Neural progenitor cell (in vitro differentiated cells): ENCODE measurements at regions not wholly inside any gene's neighbourhood (a gene's known extent, or its start where the extent isn't known, plus 50 kb on each side); places are given as distances from the start of the nearest gene placed in this dataset.

ENCODE experiments used
- DNase-seq: peaks from one replicate; pipeline ENCODE4 v3.0.0-alpha.2; 2016; ENCODE audit warnings: low spot score
- H2AFZ ChIP-seq: fragments of 200-600 bp; sonication (generic); replicated peaks from 2 replicates; pipeline ENCODE4 v1.6.1; 2016; ENCODE audit warnings: antibody characterized with exemption
- H3F3A ChIP-seq: fragments of 200-600 bp; sonication (generic); 2 replicates; pipeline ENCODE4 v1.6.1; 2016; ENCODE audit warnings: antibody characterized with exemption, low read depth
- H3K27ac ChIP-seq: fragments of 200-600 bp; sonication (generic); 2 replicates; pipeline ENCODE4 v1.5.1; 2016; ENCODE audit warnings: mild to moderate bottlenecking
- H3K27me3 ChIP-seq: fragments of 200-600 bp; sonication (generic); 2 replicates; pipeline ENCODE4 v1.6.1; 2016; ENCODE audit warnings: mild to moderate bottlenecking, moderate library complexity
- H3K36me3 ChIP-seq: fragments of 200-600 bp; sonication (generic); 2 replicates; pipeline ENCODE4 v1.5.1; 2016
- H3K4me1 ChIP-seq: fragments of 200-600 bp; sonication (generic); 2 replicates; pipeline ENCODE4 v1.6.1; 2016; ENCODE audit warnings: mixed run types
- H3K4me2 ChIP-seq: fragments of 200-600 bp; sonication (generic); 2 replicates; pipeline ENCODE4 v1.6.1; 2016
- H3K4me3 ChIP-seq: fragments of 200-600 bp; sonication (generic); 2 replicates; pipeline ENCODE4 v1.5.1; 2016
- H3K79me2 ChIP-seq: fragments of 200-600 bp; sonication (generic); 2 replicates; pipeline ENCODE4 v1.6.1; 2016; ENCODE audit warnings: low read depth
- H3K9ac ChIP-seq: fragments of 200-600 bp; sonication (generic); 2 replicates; pipeline ENCODE4 v1.6.1; 2016
- H3K9me3 ChIP-seq: fragments of 200-600 bp; sonication (generic); 2 replicates; pipeline ENCODE4 v1.5.1; 2016; ENCODE audit warnings: low read depth
- H4K20me1 ChIP-seq: fragments of 200-600 bp; sonication (generic); 2 replicates; pipeline ENCODE4 v1.6.1; 2016; ENCODE audit warnings: low read depth
- H3K27ac Mint-ChIP-seq: 3 replicates; pipeline ENCODE4 v1.8.0; 2021; ENCODE audit warnings: mixed read lengths
- H3K27me3 Mint-ChIP-seq: 2 replicates; pipeline ENCODE4 v1.8.0; 2022; ENCODE audit warnings: low read depth, mild to moderate bottlenecking, inconsistent platforms, moderate library complexity, mixed read lengths; ENCODE audit not compliant: insufficient read depth
- H3K36me3 Mint-ChIP-seq: 3 replicates; pipeline ENCODE4 v1.8.0; 2021; ENCODE audit warnings: mixed read lengths
- H3K4me1 Mint-ChIP-seq: 3 replicates; pipeline ENCODE4 v1.8.0; 2021; ENCODE audit warnings: mixed read lengths
- H3K4me3 Mint-ChIP-seq: 3 replicates; pipeline ENCODE4 v1.8.0; 2021; ENCODE audit warnings: mild to moderate bottlenecking, moderate library complexity, mixed read lengths
- H3K9me3 Mint-ChIP-seq: 3 replicates; pipeline ENCODE4 v1.8.0; 2020; ENCODE audit warnings: mixed read lengths
- CTCF ChIP-seq: fragments of 200-600 bp; sonication (generic); IDR thresholded peaks from 2 replicates; pipeline ENCODE4 v1.5.1; 2017; ENCODE audit warnings: antibody characterized with exemption, mild to moderate bottlenecking
- EZH2 ChIP-seq: fragments of 200-600 bp; sonication (generic); IDR thresholded peaks from 2 replicates; pipeline ENCODE4 v1.6.1; 2017; ENCODE audit warnings: antibody characterized with exemption, mild to moderate bottlenecking, moderate library complexity
- EZH2phosphoT487 ChIP-seq: fragments of 200-600 bp; sonication (generic); IDR thresholded peaks from 2 replicates; pipeline ENCODE4 v1.6.1; 2017; ENCODE audit warnings: antibody characterized with exemption

GRCh38 chr16:85432606-85433005, 180.5 kb upstream of the GSE1 start:
- no peak overlapping the region for H3K4me3 Mint-ChIP-seq
- no peaks in the 10 kb centered on the region for H3K36me3 ChIP-seq
- H4K20me1 ChIP-seq = peaks cover 12% of the 10 kb centered on the region
- no peaks in the 10 kb centered on the region for H3K79me2 ChIP-seq
- peaks cover 33% of the 10 kb centered on the region for H3K4me1 ChIP-seq
- H2AFZ ChIP-seq = no peak overlapping the region
- H3K4me1 Mint-ChIP-seq = peaks cover 31% of the 10 kb centered on the region
- no peak overlapping the region for H3K27ac ChIP-seq
- H3K27me3 ChIP-seq = peaks cover 6% of the 10 kb centered on the region
- no peak overlapping the region for H3K4me2 ChIP-seq
- no peaks in the 10 kb centered on the region for H3K36me3 Mint-ChIP-seq
- peak overlapping the region; percentile 9 for H3K27ac Mint-ChIP-seq
- no peak for DNase-seq
- peaks cover 23% of the 10 kb centered on the region for H3F3A ChIP-seq
- H3K9me3 Mint-ChIP-seq = no peaks in the 10 kb centered on the region
- no peak for TF ChIP-seq CTCF
- no peak for TF ChIP-seq EZH2phosphoT487
- TF ChIP-seq EZH2 = no peak
- H3K9me3 ChIP-seq = no peaks in the 10 kb centered on the region
- H3K4me3 ChIP-seq = no peak overlapping the region
- H3K27me3 Mint-ChIP-seq = peaks cover 15% of the 10 kb centered on the region
- no peak overlapping the region for H3K9ac ChIP-seq

GRCh38 chr16:85433477-85433876, 179.6 kb upstream of the GSE1 start:
- Mint-ChIP-seq H3K36me3 (no peaks in the 10 kb centered on the region), H3K27me3 (peaks cover 17% of the 10 kb centered on the region), H3K4me3 (no peak overlapping the region), H3K4me1 (peaks cover 40% of the 10 kb centered on the region), H3K27ac (no peak overlapping the region), H3K9me3 (no peaks in the 10 kb centered on the region)
- no peak overlapping the region for H3K9ac ChIP-seq
- no peak overlapping the region for H3K4me3 ChIP-seq
- H2AFZ ChIP-seq = no peak overlapping the region
- no peak for TF ChIP-seq EZH2
- no peaks in the 10 kb centered on the region for H3K79me2 ChIP-seq
- peaks cover 15% of the 10 kb centered on the region for H3K27me3 ChIP-seq
- no peaks in the 10 kb centered on the region for H3K9me3 ChIP-seq
- H3F3A ChIP-seq = peaks cover 31% of the 10 kb centered on the region
- no peaks in the 10 kb centered on the region for H3K36me3 ChIP-seq
- H4K20me1 ChIP-seq = peaks cover 12% of the 10 kb centered on the region
- H3K4me2 ChIP-seq = no peak overlapping the region
- peaks cover 39% of the 10 kb centered on the region for H3K4me1 ChIP-seq
- no peak for DNase-seq
- no peak overlapping the region for H3K27ac ChIP-seq

GRCh38 chr16:85435286-85435685, 177.8 kb upstream of the GSE1 start:
- Histone ChIP-seq H3K4me3 (no peak overlapping the region), H3K9ac (no peak overlapping the region), H3K27ac (no peak overlapping the region), H4K20me1 (peaks cover 12% of the 10 kb centered on the region), H3K4me1 (peaks cover 44% of the 10 kb centered on the region), H3K9me3 (no peaks in the 10 kb centered on the region), H3K79me2 (no peaks in the 10 kb centered on the region), H3F3A (peaks cover 32% of the 10 kb centered on the region), H3K27me3 (peaks cover 16% of the 10 kb centered on the region), H3K36me3 (no peaks in the 10 kb centered on the region), H3K4me2 (peak overlapping the region; percentile 35), H2AFZ (no peak overlapping the region)
- Mint-ChIP-seq H3K4me1 (peaks cover 44% of the 10 kb centered on the region), H3K36me3 (no peaks in the 10 kb centered on the region), H3K27me3 (peaks cover 26% of the 10 kb centered on the region), H3K27ac (no peak overlapping the region), H3K4me3 (no peak overlapping the region), H3K9me3 (no peaks in the 10 kb centered on the region)
- no peak for TF ChIP-seq CTCF
- TF ChIP-seq EZH2 = no peak
- TF ChIP-seq EZH2phosphoT487 = no peak
- peak; percentile 53 for DNase-seq

- peaks cover 16% of the 10 kb centered on the region for H3K27me3 ChIP-seq
- H3K4me2 ChIP-seq = no peak overlapping the region
- peaks cover 9% of the 10 kb centered on the region for H4K20me1 ChIP-seq
- H3K36me3 ChIP-seq = no peaks in the 10 kb centered on the region
- peaks cover 44% of the 10 kb centered on the region for H3K4me1 Mint-ChIP-seq
- no peak overlapping the region for H3K27ac ChIP-seq
- H3K79me2 ChIP-seq = no peaks in the 10 kb centered on the region
- H3K27ac Mint-ChIP-seq = no peak overlapping the region
- peaks cover 44% of the 10 kb centered on the region for H3K4me1 ChIP-seq
- H3K9me3 Mint-ChIP-seq = no peaks in the 10 kb centered on the region
- H3K36me3 Mint-ChIP-seq = no peaks in the 10 kb centered on the region
- no peak overlapping the region for H3K9ac ChIP-seq
- no peak overlapping the region for H3K4me3 Mint-ChIP-seq
- H3K9me3 ChIP-seq = no peaks in the 10 kb centered on the region
- H3K27me3 Mint-ChIP-seq = peaks cover 26% of the 10 kb centered on the region
- H3F3A ChIP-seq = peaks cover 32% of the 10 kb centered on the region
- no peak overlapping the region for H3K4me3 ChIP-seq
- no peak overlapping the region for H2AFZ ChIP-seq
- DNase-seq = no peak
- no peak for TF ChIP-seq EZH2
- no peak for TF ChIP-seq EZH2phosphoT487
- TF ChIP-seq CTCF = no peak
Observed at GRCh38 chr16:85435700-85436099, 177.4 kb upstream of the GSE1 start.
